Cardiac muscle cell (in vitro differentiated cells and primary cell): ENCODE measurements at regions not wholly inside any gene's neighbourhood (a gene's known extent, or its start where the extent isn't known, plus 50 kb on each side); places are given as distances from the start of the nearest gene placed in this dataset.

Source experiments
- DNase-seq, 2 donors: peaks; one replicate each; pipeline versions ENCODE4 v3.0.0 to v3.0.0-alpha.2; 2010 to 2017; ENCODE audit warnings: low read depth in 1 of 2, low spot score in 1 of 2
- H3K27ac ChIP-seq: fragments of 200-600 bp; sonication (generic); 2 replicates; pipeline ENCODE4 v1.5.1; 2016
- H3K27me3 ChIP-seq: fragments of 200-600 bp; sonication (generic); 2 replicates; pipeline ENCODE4 v1.6.0; 2016; ENCODE audit warnings: control low read depth
- H3K36me3 ChIP-seq: fragments of 200-600 bp; sonication (generic); 2 replicates; pipeline ENCODE4 v1.5.1; 2016; ENCODE audit warnings: control low read depth
- H3K4me1 ChIP-seq: fragments of 200-600 bp; sonication (generic); 2 replicates; pipeline ENCODE4 v1.8.1; 2017; ENCODE audit warnings: low read depth, mild to moderate bottlenecking, mixed run types
- H3K4me3 ChIP-seq: fragments of 200-600 bp; sonication (generic); 2 replicates; pipeline ENCODE4 v1.5.1; 2016; ENCODE audit warnings: mild to moderate bottlenecking
- H3K9me3 ChIP-seq: fragments of 200-600 bp; sonication (generic); 2 replicates; pipeline ENCODE4 v1.5.1; 2017; ENCODE audit warnings: low read depth, mild to moderate bottlenecking, control low read depth
- TF ChIP-seq, protein P1 (sequence below): IDR thresholded peaks from 2 replicates; pipeline ENCODE4 v1.5.1; 2012; ENCODE audit warnings: low read depth, mild to moderate bottlenecking, low read length

DNA sequence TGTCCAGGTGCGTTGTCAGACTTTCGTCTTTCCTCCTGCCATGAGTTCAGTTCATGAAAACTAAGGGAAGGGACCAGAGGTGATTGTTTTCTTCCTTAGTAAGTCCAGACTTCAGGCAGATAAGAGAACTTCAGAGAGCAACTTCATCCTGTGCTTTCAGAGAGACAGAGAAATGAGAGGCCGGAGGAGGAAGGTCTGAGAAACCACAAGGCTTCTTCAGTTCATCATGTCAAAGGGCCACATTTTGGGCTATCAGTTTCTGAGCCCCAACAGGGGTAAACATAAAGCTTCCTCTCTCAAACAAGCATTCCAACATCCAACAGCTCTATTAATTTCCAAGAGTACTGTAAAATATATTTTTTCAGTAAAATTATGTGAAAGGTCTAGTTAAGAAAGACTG is 668.4 kb upstream of the NRP1 start:
- Histone ChIP-seq H3K4me3 (no peak overlapping the region), H3K9me3 (no peaks in the 10 kb centered on the region)

DNA sequence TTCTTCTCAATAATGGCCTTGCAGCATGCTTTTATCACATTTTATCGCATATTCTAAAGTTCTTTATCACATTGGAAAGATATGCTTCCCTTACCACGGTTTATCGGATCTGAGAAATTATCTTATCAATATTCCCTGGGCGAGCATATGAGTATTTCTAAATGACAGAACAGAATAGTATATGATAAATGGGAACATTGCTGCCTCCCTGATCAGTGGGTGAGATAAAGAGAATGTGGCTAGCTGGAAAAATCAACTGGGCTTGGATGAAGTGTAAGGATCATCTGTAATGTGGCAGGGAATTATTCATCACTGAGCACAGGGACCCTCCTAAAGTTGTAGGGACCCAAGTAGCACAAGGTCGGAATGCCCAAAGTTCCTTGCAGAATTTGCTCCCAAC is 667.4 kb upstream of the NRP1 start:
- H3K27me3 ChIP-seq, result no peaks in the 10 kb centered on the region
- H3K9me3 ChIP-seq, result no peaks in the 10 kb centered on the region
- TF ChIP-seq, protein P1, sequence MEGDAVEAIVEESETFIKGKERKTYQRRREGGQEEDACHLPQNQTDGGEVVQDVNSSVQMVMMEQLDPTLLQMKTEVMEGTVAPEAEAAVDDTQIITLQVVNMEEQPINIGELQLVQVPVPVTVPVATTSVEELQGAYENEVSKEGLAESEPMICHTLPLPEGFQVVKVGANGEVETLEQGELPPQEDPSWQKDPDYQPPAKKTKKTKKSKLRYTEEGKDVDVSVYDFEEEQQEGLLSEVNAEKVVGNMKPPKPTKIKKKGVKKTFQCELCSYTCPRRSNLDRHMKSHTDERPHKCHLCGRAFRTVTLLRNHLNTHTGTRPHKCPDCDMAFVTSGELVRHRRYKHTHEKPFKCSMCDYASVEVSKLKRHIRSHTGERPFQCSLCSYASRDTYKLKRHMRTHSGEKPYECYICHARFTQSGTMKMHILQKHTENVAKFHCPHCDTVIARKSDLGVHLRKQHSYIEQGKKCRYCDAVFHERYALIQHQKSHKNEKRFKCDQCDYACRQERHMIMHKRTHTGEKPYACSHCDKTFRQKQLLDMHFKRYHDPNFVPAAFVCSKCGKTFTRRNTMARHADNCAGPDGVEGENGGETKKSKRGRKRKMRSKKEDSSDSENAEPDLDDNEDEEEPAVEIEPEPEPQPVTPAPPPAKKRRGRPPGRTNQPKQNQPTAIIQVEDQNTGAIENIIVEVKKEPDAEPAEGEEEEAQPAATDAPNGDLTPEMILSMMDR, result no peak
- H3K36me3 ChIP-seq, result no peaks in the 10 kb centered on the region
- no peak for DNase-seq
- no peak overlapping the region for H3K4me3 ChIP-seq
- peaks cover 5% of the 10 kb centered on the region for H3K4me1 ChIP-seq
- H3K27ac ChIP-seq, result no peak overlapping the region

More for the DNA sequence above, 668.4 kb upstream of the NRP1 start:
- Histone ChIP-seq H3K27me3 (no peaks in the 10 kb centered on the region), H3K4me1 (peaks cover 5% of the 10 kb centered on the region), H3K36me3 (no peaks in the 10 kb centered on the region), H3K27ac (no peak overlapping the region)
- TF ChIP-seq, protein P1, result no peak
- DNase-seq, result no peak

DNA sequence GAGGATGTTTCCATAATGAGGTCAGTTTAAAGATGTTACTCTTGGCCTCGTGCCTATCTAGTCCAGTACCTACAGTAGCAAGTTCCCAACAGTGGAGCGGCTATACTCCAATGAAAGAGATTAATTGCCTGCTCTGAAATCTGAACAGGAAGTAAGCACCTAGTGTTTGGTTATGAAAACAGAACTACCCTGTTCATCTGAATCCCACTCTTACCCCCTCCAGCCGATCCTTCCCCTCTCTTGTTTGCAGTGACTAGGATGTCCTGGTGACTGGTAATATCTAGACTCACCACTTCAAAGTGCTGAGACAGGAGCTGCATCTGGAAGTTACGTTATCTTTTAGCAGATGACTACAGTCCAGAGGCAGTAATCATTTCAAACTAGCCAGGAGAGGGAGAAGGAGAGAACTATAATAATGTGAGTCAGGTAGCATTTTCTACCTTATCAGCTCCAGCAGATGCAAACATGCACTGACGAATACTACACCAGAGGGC is 666.7 kb upstream of the NRP1 start:
- Histone ChIP-seq H3K27ac (no peak overlapping the region), H3K27me3 (no peaks in the 10 kb centered on the region), H3K9me3 (no peaks in the 10 kb centered on the region), H3K4me3 (no peak overlapping the region), H3K36me3 (no peaks in the 10 kb centered on the region), H3K4me1 (peaks cover 5% of the 10 kb centered on the region)
- DNase-seq, result no peak
- TF ChIP-seq, protein P1, result no peak

DNA sequence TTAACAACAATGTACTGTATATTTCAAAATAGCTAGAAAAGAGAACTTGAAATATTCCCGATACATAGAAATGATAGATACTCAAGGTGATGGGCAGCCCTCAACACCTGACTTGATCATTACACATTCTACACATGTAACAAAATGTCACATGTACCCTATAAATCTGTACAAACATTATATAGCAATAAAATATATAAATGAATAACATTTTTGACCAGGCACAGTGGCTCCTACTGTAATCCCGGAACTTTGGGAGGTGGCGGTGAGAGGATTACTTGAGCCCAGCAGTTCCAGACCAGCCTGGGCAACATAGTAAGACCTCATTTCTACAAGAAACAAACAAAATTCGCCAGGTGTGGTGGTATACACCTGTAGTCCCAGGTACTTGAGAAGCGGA is 659.5 kb upstream of the NRP1 start:
- H3K4me1 ChIP-seq, result no peaks in the 10 kb centered on the region
- no peaks in the 10 kb centered on the region for H3K36me3 ChIP-seq
- TF ChIP-seq, protein P1, result no peak
- no peak overlapping the region for H3K27ac ChIP-seq
- no peak overlapping the region for H3K4me3 ChIP-seq
- H3K9me3 ChIP-seq, result no peaks in the 10 kb centered on the region
- no peaks in the 10 kb centered on the region for H3K27me3 ChIP-seq
- no peak for DNase-seq

DNA sequence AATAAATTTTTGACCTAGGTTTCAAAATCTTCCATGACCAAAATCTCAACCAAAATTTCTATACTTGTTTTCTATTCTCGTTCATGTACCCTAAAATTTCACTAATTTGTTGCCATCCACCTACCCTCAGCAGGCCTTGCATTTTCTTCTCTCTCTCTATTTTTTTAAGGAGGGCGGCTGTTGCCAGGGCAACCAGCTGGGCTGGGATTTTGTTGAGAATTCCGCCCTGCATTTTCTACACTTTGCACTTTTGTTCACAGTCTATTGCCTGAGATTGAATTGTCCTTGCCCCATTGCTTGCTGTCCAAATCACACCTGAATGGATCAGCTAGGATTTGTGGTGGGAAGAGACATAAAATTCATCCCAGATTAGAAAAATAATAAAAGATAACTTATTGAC is 657.5 kb upstream of the NRP1 start:
- TF ChIP-seq, protein P1, result no peak
- Histone ChIP-seq H3K36me3 (no peaks in the 10 kb centered on the region), H3K9me3 (no peaks in the 10 kb centered on the region), H3K27ac (no peak overlapping the region), H3K4me3 (no peak overlapping the region), H3K4me1 (no peaks in the 10 kb centered on the region), H3K27me3 (no peaks in the 10 kb centered on the region)
- DNase-seq, result no peak

DNA sequence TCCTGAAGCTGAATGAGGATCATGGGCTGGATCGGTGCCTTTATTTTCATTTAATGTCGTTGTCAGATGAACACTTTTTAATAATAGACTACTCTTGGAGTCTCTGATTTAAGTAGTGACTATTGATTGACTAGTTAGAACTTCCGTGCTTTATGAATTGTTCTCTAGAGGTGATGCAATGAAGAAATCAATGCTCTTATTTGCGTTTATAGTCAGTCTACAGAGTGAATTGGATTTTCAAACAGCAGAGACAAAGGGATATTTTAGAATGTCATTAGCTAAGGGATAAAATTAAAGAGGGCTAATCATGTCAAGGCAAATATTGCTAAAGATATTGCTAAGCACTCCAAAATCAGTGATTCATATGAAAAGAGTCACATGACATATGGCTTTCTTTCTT is 652.0 kb upstream of the NRP1 start:
- H3K27ac ChIP-seq, result no peak overlapping the region
- H3K4me3 ChIP-seq, result no peak overlapping the region
- no peak for DNase-seq
- H3K4me1 ChIP-seq, result no peaks in the 10 kb centered on the region
- H3K27me3 ChIP-seq, result no peaks in the 10 kb centered on the region
- no peaks in the 10 kb centered on the region for H3K9me3 ChIP-seq
- TF ChIP-seq, protein P1, result no peak
- no peaks in the 10 kb centered on the region for H3K36me3 ChIP-seq
